ENCODE measurements at regions not wholly inside any gene's neighbourhood (a gene's known extent, or its start where the extent isn't known, plus 50 kb on each side); places are given as distances from the start of the nearest gene placed in this dataset.

DNA sequence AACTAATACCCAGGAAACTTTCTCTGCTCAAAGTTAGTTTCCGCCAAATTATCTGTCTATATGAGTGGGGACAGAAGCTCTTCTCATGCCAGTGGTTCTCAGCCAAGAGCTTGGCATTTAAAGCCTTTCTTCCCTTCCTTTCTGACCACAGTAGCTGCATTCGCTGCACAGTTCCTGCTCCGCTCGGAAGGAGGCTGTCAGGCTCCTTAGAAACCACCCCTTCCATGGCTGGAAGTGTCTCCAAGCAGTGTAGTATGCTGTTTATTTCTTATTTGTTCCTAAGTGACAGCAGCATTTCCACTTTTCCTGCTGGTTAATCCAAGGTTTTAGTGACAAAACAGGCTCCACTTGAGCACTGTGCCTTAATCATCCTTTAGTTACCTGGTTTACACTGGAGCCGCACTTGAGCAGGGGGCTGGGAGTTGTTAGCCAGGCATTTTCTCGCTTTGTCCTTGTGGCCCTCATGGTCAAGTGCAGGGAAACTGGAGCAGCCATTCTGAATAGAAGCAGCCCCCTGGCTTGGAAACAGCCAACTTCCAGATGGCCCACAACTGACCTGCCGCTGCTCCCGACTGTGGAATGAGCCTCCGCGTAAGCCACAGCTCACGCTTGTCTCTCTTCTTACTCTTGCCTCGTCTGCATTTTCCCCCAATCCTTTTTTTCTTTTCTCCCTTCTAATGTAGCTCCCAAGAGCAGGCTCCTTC lies 739.4 kb upstream of the TENM3 start:
- no peak for DNase-seq

DNA sequence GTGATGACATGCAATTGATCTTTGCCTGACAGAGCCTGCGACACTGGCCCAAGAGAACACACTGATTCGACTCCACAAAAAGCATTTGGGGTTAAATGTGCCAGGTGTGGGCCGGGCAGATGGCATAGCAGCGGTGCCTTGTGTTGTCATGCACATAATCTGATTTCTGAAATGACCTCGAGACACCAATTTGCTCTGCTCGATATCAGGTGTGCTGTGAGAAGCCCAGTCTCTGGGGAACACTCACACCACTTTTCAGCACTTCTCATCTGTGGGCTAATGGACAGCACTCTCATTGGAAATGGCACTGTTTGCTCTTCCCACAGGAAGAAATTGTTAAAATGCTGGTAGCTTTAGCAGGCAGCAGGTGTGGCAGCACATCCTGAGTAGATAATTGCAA lies 738.3 kb upstream of the TENM3 start:
- no peak for DNase-seq

DNA sequence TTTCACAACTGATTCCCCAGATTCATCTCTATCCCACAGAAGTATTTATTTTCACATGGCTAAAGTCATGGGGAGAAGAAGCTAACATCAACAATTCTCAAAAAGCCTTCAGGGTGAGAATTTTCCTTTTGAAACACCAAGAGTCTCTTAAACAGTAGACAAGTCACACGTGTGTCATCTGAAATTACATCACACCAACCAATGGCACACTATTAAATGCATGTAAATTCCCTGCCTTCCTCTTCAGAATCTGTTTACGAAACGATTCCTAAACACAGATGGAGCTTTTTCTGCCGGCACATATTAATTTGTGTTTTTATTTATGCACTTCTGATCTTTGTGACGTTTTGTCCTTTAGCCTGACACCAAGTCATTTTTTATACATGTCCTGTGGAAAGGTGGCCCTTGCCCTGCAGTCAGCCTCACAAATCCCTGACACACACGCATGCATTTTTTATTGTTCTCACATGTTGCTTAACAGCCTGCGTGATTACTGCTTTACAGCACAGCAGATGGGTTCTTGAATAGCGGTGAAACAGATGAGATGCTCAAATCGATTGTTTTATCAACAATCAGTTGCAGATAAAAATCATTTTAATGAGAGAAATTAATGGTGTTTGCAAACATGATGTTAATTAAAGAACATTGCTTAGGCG lies 735.9 kb upstream of the TENM3 start:
- DNase-seq, result no peak

DNA sequence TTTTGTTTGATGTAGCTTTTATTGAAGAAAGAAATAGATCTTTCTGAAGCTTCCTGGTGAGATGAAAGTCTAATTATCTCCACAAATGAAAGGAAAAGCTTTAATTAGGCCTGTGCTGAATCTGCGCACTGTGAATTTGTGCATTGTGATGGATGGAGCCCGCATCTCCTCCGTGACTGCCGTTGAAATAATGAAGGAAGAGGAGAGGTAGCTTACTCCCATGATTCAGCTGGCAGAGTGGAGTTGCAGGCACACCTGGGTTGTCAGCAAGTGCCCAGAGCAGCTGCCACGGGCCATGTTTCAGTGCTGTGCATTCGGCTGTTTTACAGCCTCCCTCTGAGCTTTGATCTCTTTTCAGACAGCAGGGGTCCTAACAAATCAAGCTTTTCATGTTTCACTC lies 735.3 kb upstream of the TENM3 start:
- no peak for DNase-seq

DNA sequence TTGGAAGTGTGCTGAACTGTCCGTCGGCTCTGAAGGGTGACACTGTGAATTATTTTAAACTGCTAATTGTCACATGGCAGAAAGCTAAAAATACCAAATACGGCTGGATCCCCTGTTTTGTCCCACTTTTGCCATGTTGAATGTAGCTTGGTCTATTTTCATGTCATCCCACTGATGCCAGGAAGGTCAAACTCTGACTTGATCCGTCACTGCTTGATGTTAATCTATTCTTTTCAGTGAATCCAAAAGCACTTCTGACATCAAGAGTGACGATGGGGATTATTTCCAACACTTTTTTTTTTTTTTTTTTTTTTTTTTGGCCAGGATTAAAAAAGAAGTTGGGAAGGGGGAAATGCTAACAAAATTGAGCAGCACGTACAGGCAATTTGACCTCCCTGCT lies 734.6 kb upstream of the TENM3 start:
- no peak for DNase-seq

DNA sequence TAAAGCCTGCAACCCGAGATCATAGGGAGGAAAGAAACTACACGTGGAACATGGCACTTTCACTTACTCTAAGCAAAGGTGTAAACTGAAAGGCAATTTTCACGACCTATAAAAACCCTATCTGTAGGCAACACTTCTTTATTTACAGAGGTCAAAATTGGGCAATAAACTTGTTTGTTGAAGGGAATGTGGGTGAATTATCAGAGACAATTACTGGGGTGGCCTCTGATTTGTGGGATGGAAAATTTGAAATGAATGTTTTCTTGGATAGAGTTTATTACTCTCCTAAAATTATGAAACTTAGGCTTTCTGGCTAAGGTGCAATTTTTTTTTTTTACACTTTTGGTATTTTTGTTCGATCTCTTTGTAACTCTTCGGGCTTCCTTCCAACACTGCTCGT lies 734.1 kb upstream of the TENM3 start:
- no peak for DNase-seq

DNA sequence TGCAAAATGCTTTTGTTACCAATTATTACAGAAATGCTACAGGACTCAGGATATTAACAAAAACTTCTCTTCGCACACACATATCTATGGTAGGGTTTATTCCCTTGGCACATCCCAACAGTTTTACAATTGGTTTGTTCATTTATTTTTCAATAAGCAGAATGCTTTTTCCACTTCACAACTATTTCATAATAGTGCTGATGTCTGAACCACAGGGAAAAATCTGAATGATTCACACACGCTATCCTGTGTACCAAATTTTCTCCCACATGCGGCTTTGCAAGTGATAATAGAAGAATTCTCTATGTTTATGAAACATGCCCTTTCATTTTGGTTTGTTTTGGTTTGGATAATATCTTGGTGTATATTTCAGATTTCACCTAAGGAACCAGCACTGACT lies 725.7 kb upstream of the TENM3 start:
- DNase-seq, result no peak

DNA sequence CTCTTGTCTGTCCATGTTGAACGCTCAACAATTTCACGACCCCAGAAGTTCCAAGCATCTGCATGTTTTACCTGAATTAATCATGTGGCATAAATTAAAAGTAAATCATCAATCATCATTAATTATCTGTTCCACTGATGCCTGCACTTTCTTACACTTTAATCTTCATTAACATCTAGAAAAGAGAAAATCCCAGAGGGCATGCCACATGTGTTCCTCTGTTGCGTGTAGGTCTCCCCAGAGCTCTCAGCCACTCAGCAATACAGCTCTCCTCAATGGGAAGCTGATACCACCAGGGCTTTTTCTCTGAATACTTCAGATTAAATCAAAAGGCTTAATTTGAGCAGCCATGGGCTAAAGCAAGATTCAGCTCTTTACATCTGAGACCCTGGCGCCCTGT lies 722.4 kb upstream of the TENM3 start:
- DNase-seq, result no peak

DNA sequence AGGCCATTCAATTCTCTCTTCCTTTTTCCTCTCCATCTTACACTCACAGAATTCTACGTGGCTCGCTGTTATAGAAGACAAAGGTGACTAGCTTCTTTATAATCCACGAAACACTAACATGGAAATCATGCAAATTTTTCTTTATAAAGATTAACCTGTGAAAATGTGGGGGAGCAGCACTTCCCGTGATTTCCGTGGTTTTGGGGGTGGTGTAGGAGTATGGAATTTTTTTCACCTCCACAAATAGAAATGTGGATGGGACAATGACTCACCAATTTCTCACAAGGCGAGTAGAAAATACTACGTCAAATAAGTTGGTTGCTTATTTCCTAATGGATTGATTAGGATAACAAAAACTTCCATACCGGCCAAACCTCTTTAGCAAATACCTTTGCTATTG lies 719.2 kb upstream of the TENM3 start:
- DNase-seq, result no peak

DNA sequence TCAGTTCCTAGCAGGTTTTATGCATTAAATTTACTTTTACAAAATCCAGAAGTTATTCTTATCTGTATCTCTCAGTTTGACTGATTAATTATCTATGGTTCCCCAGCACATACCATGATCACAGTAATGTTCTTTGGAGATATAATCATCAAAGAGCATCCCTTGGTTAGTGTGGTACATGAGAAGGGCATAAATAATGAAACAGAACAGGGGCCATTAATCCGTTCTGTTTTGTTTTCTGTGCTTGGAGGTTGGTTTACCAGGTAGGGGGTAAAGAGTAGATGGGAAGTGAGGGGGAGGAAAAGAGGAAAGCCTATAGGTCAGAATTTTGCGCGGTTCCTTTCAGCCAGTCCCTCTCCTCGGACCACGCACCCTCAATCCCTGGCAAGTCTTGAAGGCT lies 718.7 kb upstream of the TENM3 start:
- no peak for DNase-seq

DNA sequence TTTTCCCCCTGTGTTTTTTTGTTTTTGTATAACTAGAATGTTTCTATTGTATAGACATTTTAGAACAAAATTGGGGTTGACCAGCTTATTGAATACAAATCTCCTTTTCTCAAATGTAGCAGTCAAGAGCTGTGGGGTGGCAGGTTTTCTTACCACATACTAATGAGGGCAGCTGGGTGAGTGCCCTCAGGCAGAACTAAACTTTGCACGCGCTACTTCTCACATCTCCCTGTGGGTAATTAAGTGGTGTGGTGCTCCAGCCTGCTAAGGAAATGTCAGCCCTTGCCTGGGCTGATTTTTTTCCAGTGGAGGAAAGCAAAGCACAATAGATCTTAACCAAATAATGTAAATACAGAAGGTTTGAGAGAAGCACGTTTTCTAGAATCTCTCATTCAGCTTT lies 717.6 kb upstream of the TENM3 start:
- DNase-seq, result no peak

DNA sequence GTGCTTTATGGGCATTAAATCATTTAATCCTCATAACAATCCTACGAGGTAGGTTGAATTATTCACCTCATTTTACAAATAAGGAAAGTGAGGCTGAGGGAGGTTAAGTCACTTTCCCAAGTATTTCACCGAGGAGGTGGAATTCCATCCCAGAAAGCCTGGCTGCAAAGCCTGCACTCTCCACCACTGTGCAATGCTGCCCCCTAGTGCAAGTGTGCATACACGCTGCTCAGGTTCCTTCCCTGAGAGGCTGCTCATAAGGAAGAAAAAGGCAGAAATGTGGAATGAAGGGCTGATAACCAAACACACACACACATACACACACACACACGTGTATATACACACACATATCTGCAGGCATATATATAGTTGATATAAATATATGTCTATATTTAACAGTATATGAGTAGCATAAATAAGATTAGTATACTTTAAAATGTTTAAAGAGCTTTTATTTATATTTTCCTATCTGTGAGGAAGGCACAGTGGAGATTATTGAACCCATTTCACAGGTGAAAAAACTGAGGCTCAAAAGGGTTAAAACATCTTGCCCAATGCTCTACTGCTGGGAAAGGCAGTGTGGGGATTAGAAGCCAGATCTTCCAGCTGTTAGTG lies 714.5 kb upstream of the TENM3 start:
- peak; percentile 46 to 53 for DNase-seq

DNA sequence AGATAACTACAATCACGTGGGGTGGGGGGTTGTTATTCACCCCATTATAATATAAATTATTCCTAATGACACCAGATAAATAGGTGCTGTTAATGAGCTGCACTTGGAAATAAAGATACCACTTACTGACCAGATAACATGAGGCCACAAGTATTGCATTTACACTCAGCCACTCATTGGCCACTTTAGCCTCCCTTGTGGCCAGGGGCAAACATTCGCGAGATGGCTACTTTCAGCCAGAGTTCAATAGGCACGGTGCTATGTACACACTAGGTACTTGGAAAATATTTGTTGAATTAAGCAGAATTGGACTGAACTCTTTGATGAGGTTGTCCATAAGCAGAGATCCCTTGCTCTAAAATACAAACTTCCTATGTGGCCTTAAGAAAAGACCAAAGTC lies 713.7 kb upstream of the TENM3 start:
- no peak for DNase-seq

DNA sequence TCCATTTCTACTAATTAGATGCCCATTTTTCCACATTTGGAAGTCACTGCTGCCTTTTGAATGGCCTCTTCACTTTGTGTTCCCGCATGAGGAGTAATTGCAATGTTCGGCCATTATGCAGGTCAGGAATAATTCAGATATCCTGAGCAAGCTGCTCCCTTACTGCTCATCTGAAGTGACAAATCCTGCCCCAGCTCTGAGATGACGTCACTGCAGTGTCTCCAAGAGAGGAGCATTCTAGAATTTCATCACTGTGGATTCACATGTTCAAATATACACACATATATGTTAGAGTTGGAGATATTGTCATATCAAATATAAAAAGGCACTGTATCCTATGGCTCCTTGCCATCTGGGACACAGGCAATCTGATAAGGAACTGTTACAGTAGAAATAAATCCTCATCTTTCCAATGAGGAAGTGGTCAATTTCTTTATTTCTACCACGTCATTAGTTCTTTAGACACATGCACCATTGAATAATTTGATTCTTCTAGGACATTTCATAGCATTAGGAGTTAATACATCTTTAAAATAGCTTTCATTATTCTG lies 706.9 kb upstream of the TENM3 start:
- DNase-seq, result no peak

DNA sequence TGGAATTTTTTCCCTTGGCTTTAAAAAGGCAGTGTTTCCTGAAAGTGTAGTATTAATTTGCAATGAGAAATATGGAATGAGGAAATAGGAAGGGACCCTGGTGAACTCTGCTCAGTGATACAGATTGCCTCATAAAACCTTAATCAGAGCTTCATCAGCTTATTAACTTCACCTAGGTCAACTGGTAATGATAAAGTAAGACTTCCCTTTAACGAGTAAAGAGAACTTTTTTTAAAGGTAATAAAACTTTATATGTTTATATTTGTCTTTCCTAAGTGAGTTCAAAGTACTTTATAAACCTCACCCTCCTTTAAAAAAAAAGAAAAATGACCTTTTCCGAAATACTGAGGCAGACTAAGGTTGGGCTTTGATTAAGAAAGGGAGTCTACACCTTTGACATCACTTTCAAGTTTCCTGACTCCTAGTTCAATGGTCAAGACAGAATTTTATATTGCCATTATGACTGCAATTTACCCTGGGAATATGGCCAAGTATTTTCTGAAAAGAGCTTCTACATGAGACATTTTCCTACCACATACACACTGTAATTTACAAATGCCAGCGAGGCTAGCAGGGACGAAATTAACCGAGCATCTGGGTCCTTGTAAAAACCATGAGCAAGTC lies 706.3 kb upstream of the TENM3 start:
- DNase-seq, result no peak

DNA sequence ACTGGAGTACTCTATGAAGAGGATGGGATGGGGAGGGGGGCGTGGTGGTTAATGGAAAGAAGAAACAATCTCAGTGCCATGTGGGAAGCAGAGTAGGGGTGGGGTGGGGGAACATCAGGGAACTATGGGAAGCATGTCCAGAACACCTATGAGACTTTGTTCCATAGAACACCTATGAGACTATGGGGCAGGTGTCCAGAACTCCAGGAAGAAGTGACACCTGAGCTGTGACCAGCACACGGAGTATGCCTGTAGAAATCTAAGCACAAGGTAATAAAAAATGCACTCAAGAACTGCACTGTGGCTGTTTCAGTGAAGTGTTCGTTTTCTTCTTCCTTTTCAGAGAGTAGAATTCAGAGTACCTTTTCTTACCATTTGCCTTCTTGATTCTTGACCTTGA lies 704.8 kb upstream of the TENM3 start:
- DNase-seq, result no peak

DNA sequence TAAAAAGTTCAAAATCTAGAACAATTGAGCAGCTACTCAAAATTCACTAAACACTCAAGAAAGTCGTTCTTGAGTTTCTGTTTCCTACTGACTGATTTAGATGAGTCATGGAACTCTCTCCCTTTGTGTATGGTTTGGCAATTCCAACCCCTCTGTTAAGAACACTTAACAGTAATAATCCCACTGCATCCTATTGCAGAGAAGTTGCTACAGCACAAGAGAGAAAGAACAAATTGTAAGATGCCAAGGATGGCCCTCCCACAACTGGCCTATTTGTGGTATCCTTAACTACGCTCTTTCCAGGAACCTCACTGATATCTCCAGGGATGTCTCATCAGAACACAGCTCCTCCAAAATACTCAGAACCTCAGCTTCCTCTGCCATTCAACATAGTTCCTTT lies 701.8 kb upstream of the TENM3 start:
- no peak for DNase-seq

DNA sequence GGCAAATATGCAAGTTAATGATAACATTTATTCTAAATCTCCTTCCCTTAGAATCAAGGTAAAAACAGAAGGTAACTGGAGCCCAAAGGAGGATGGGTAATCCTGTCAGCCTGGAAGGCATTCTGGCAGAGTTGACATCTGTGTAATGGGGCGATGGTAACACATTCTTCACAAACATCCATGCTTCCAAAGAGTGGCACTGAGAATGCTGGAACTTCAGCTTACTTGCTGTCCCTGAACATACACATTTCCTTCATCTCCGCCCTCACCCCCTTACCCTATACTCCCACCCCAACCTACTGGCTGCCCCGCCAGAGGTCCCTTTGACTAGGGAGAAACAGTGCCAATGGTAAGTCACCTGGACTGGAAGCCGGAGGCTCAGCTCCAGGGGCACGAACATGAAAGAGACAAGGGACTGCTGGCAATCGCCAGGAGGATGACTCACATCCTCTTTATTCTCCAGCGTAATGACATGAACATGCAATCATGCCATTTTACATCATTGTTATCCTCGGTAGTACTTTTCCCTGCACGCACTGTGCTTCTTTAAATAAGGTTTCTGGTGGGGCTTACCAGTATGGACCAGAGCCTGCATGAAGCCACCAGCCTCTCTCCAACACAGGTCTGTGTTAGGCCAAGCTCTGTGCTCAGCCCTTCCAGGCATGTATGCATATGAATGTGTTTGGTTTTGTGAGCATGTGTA lies 694.2 kb upstream of the TENM3 start:
- no peak for DNase-seq

DNA sequence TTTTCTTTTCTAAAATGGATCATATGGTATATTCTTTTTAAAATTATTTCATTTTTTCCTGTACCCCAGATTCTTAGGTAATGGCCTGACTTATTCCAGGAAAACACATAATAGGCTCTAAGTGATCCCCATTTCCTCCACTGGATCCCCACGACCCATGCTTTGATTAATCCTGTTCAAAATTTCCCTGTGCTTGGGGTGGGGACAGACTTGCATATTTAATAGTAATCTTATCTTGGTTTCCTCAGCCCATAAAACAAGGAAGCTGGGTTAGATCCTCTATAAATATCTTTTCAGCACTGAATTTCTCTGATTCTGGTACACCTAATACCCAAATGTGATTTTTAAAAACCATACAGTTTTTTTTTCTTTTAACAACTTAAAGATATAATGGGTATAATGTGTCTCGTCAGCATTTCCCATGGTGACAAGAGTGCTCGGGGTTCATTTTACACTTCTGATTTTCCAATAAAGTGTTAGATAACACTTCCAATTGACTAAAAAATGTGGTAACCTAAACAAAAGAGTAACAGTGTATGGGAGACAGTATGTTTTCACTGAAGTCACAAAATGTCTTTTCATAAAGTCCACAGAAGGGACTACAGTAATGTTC lies 693.5 kb upstream of the TENM3 start:
- DNase-seq, result no peak

DNA sequence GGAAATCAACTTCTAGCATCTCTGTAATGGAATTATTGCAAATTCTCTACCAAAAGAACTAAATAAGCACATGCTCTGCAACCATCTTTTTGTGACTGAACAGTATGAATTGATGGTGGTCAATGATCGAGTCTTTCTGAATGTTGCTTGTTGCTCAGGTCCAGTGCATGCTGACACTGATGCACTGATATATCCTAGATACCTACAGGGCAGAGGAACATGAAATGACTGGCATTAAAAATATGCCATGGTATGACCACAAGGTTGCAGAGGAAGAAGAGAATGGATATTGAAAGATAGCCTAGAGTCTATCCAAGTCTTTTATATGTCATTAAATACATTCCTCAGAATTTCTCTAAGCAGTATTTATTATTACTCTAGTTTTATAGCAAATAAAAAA lies 692.8 kb upstream of the TENM3 start:
- no peak for DNase-seq

DNA sequence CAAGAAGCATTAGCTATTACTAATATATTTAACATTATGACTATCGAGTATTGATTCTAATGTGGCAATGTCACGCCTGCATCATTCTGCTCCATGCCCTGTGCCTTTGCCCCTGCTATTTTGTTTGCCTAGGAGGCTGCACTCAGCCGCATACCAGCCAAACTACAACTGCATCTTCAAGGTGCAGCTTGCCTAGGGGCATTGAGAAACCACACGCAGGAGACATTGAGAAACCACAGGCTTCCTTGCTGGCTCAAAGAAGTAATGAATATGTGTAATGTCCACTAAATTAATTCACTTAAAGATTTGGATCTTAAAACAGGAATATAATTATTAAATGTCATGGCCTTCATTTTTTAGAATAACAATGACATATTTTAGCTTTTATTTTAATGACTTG lies 683.6 kb upstream of the TENM3 start:
- DNase-seq, result no peak

DNA sequence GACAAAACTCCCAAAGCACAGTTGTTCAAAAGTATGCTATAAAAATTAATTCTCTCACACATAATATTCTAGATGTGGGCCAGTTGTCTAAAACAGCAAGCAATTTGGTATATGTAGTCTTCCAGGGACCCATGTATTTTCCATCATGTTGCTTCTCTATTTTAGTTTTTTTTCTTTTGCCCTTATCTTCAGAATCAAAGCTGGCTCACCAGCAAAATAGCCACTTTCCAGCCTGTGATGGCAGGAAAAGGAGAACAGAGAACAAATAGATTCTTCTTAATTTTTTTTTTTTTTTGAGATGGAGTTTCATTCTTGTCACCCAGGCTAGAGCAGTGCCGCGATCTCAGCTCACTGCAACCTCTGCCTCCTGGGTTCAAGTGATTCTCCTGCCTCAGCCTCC lies 680.8 kb upstream of the TENM3 start:
- DNase-seq, result no peak

DNA sequence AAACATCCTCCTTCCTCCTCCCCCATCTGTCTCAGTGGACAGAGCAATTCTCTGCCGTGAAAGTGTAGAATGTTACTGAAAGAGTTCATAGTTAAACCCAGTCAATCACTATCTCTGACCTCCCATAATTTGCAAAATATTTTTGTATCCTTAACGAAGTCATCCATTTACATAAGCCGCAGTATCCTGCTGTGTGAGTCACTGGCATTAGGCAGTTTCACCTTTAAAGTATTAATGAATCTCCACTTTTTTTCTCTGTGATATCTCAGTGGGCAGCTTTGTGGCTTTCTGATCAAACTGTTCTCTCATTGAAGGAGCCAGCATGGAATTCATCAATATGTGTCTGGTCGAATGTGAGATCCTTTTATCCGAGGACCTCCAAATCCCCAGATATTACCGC lies 678.6 kb upstream of the TENM3 start:
- no peak for DNase-seq
